D341Med (cell line): ENCODE measurements at regions not wholly inside any gene's neighbourhood (a gene's known extent, or its start where the extent isn't known, plus 50 kb on each side); places are given as distances from the start of the nearest gene placed in this dataset.
"Not testable (repeated sequence)": the region's sequence is repeated elsewhere in the genome, so short reads cannot be mapped to it uniquely, and the experiment has no call there.

Experiments used
- DNase-seq: peaks from one replicate; pipeline ENCODE4 v3.0.0; 2012; ENCODE audit warnings: low spot score

GRCh38 chr12:113726254-113726819 is 239.8 kb downstream of the RBM19 start:
- no peak for DNase-seq

DNA sequence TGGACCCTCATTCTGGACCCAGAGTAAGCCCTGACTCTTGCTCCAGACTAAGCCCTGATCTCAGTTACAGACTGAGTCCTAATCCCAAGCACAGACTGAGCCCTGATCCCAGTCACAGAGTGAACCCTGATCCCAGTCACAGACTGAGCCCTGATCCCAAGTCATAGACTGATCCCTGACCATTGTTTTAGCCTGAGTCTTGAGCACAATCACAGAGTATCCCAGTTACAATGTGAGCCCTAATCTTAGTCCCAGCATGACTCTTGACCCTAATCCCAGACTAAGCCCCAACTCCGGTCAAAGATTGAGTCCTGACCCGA is 240.6 kb downstream of the RBM19 start:
- no peak for DNase-seq

- peak; percentile 57 for DNase-seq
These were observed 241.2 kb downstream of the RBM19 start for GRCh38 chr12:113724794-113725556.

- no peak for DNase-seq
These were observed 242.5 kb downstream of the RBM19 start for GRCh38 chr12:113723631-113724030.

DNA sequence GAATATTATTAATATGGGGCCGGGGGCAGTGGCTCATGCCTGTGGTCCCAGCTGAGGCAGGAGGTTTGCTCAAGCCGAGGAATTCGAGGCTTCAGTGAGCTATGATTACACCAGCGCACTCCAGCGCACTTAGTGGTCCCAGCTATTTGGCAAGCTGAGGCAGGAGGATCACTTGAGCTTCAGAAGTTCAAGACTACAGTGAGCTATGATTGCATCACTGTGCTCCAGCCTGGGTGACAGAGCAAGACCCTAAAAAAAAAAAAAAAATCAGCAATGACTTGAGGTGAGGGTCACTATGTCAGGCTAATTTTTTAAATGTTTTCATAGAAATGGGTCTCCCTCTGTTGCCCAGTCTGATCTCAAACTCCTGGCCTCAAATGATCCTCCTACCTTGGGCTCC is 243.4 kb downstream of the RBM19 start:
- no peak for DNase-seq

DNA sequence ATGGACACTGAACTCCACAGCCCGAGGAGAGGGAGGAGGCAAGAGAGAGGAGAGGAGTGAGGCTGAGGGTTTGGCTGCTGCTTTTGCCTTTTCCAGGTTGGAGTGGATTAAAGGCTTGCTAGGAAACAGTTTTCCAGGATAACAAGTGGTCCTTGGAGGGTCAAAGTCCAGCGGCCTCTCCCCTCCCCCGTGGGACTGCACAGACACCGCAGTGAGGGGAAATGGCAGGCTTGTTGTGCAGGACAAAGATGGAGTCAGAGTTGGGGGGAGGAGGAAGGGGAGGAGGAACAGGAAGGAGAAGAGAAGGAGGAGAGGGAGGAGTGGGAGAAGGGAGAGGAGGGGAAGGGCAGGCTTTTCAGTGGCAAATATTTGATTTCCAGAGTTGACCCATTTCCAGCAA is 245.5 kb downstream of the RBM19 start:
- no peak for DNase-seq

DNA sequence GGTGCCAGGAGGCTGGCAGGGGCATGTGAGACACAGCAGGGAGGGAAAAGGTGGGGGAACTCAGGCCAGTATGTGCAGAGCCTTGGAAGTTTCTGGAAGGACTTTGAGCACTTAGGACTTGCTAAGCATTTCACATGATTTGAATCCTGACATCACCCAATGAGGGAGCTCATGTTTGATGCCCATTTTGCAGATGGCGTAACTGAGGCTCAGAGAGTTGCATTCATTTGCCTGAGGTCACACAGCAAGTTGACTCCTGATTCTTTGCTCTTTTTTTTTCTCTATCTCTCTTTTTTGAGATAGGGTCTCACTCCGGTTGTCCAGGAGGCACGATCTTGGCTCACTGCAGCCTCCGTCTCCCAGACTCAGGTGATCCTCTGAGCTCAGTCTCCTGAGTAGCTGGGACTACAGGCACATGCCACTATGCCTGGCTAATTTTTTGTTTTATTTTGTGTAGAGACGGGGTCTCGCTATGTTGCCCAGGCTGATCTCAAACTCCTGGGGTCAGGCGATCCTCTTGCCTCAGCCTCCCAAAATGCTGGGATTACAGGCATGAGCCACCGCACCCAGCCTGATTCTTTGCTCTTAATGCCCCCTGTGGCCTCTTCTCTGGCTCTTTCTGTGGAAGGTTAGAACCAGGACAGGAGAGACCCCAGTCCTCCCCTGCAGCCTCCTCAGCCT is 246.1 kb downstream of the RBM19 start:
- no peak for DNase-seq

GRCh38 chr12:113713156-113713555 is 241.5 kb upstream of the LHX5 start:
- DNase-seq, result no peak

DNA sequence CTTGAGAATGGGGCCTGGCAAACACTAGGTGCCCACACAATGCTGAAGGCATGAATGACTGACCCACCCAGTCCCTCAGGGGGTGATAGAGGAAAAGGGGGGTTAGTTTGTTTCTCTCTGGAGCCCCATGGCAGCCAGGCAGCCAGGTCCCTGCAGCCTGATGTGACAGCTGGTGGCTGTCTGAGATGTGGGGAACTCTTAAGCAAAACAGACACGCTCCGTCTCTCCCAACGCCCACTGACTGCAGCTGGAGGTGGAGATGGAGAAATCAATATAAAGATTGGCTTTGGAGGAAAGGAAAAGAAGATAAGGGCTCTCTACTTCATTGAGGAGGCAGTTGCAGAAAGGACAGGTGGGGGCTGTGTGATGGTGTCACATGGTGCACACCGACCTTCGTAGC is 240.8 kb upstream of the LHX5 start:
- DNase-seq, result no peak

- no peak for DNase-seq
These were observed 238.5 kb upstream of the LHX5 start for GRCh38 chr12:113710216-113710615.

GRCh38 chr12:113709456-113709855 is 237.8 kb upstream of the LHX5 start:
- no peak for DNase-seq

GRCh38 chr12:113702836-113703235 is 231.2 kb upstream of the LHX5 start:
- no peak for DNase-seq

DNA sequence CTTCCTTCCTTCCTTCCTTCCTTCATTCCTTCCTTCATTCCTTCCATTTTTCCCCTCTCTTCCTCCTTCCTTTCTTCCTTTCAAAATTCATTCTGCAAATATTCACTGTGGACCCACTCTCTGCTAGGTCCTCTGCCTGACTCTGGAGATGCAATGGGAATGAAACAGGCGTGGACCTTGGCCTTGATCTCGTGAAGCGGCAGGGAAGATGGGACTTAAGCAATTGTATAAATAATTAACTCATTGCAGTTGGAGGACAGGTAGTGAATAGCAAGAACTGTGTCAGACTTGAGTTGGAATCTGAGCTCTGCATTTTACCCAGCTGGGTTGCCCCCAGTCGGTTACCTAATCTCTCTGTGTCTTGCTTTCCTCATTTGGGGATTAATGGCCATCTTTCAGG is 230.6 kb upstream of the LHX5 start:
- DNase-seq, result no peak

GRCh38 chr12:113700943-113701342 is 229.3 kb upstream of the LHX5 start:
- DNase-seq, result no peak

GRCh38 chr12:113699984-113700383 is 228.3 kb upstream of the LHX5 start:
- not testable (repeated sequence) for DNase-seq

DNA sequence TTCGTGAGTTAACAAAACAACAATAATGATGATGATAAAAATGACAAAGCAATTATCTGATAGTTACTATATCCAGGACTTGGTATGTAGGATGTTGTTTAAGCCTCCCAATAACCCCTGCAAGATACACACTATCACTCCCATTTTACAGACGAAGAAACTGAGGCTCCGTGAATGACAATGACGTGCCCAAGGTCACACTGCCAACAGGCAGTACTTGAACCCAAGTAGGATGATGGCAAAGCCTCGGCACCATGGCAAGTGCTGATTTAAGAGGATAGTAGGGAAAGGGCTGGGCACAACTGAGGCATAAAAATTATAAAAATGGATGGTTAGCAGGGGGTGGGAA is 226.8 kb upstream of the LHX5 start:
- DNase-seq, result no peak

DNA sequence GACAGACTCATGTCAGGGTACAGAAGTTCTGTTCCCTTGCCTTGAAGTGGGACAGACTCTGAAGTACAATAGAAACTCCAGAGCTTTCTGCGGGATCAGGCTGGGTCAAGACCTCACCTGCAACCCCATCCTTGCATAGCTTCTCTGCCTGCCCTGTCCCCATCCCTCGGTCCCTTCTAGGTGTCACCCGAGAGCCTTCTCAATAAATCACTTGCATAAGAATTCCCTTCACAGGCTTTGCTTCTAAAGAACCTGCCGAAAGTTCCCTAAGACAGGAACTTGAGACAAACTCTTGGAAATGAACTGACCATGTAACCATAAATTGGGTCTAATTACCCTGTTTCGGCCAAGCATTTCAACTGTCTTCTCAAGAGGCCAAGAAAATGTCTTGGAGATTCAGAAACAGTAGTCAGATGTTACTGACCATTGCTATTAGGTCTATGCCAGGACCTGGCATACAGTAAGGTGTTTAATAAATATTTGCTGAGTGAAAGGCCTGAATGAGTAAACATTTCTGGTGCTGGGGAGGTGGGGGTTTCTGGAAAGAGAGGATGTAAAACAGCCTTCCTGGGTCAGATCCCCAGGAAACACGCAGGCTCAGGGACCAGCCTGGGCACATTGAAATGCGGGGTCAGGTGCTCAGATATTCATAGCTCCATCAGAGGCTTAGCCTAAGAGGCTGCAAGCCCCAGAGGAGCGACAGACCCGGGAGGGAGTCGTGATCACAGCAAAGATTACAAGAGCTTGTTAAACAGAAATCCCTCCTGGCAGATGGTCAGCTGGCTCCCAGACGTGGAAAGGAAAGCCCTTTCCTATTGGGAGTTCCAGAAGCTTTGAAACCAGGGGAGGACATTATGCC is 226.2 kb upstream of the LHX5 start:
- peak; percentile 88 for DNase-seq

DNA sequence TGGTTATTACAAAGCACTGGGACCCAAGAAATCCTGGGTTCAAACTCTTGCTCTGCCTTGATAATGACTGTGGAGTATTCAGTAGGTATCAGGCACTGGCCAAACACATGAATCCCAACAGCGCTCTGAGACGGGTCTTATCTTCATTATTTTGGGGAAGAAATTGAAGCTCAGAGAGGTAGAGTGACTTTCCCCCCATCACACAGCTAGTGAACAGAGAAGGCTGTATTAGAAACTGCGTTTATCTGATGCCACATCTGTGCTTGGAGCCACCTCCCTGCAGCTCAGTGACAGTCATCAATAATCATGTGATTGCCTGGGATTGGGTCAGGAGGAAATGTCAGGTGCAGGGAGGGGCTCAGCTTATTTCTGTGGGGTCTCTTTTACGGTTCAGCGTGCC is 225.4 kb upstream of the LHX5 start:
- DNase-seq, result no peak

DNA sequence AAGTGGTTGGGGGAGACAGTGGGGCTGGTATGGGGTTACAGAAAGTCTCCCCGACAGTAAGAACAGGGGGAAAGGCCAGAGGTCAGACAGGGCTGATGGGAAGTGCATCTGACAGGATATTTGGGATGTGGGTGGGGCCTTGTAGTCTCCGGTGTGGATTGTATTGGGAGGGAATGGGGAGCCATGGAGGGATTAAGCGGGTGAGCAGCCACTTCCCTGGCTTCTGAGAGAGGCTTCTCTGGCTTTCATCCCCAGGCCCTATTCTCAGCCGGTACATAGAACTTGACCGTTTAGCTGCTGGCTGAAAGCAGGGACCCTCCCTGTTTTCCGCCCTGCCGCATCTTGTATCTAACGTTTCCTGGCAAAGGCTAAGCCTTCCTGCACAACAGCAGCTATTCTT is 222.0 kb upstream of the LHX5 start:
- no peak for DNase-seq

DNA sequence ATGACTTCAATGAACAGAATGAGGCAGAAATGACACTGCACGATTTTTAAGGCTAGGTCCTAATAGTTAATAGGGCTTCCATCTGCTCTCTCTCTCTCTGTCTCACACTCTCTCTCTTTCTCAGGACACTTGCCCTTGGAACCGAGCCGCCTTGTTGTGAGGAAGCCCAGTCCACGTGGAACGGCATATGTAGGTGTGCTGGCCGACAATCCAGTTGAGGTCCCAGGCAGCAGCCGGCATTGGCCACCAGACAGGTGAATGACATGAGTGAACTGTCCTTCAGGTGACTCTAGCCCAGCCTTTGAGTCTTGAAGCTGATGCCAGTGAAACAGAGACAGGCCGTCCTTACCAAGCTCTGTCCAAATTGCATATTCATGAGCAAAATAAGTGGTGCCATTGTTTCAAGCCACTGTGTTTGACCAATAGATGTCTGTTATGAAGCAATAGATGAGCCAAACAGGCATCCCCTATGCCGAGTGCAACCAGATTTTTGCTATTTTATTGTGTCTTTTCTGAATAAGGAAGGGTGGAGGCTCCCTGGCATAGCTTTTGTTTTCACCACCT is 217.5 kb upstream of the LHX5 start:
- DNase-seq, result no peak

GRCh38 chr12:113688313-113688712 is 216.6 kb upstream of the LHX5 start:
- no peak for DNase-seq
